Activated naive CD4-positive, alpha-beta T cell treated with anti-CD3 and anti-CD28 coated beads, Interleukin-2, amount 50 U/mL, for 16 hours (primary cell): ENCODE measurements at regions not wholly inside any gene's neighbourhood (a gene's known extent, or its start where the extent isn't known, plus 50 kb on each side); places are given as distances from the start of the nearest gene placed in this dataset.
"Not testable (repeated sequence)": the region's sequence is repeated elsewhere in the genome, so short reads cannot be mapped to it uniquely, and the experiment has no call there.

Experiments used
- DNase-seq: peaks from one replicate; pipeline ENCODE4 v3.0.0-alpha.2; 2020

DNA sequence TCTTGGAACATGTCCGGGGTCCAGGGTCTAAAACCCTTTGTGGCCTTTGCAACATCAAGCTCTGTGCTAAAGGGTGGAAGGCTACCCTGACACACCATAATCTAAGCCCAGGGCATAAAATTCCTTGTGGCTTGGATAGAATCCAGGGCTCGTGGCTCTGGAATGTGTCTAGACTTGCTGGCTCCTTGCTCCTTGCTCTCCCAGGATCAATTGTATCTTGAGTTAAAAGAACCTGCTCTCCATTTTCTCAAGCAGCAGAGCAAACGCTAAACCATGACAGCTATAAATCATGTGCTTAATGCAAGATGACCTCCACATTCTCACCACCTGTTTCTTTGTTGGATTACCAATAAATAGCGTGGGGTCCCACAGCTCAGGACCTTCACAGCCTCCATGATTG, 1140.9 kb upstream of the TMPRSS15 start:
- not testable (repeated sequence) for DNase-seq

DNA sequence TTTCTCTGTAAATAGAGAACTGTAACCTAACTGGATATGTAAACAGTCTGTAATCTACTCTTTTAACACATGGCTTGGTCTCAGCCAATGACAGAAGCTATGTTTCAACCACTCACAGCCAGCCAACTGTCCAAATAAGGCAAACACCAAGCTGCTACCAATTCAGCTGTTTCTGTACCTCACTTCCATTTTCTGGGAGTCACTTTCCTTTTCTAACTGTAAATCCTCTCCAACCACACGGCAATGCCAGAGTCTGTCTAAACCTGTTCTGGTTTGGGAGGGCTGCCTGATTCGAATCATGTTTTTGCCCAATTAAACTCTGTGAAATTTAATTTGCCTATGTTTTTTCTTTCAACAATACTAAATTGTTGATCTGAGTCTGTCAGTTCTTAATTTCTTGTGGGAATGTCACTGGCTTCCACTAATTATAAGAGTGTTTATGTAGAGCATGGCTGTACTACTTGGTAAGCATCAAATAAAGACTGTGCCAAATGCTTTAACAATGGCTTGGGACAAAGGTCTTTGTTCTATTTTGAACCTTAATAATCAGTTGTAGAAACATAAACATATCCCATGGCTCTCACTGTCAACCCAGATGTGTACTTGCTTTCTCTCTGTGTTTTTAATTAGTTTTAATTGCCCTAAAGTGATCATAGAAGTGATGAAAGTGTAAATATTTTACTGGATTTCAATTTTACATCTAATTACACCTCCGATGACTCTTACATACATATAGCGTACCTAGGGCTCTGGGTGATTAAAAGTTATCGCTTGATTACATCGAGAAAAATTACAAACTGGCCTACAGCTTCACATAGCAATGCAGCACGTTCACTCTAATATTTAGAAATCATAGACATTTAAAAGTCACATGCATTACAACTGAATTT, 1144.6 kb upstream of the TMPRSS15 start:
- no peak for DNase-seq

DNA sequence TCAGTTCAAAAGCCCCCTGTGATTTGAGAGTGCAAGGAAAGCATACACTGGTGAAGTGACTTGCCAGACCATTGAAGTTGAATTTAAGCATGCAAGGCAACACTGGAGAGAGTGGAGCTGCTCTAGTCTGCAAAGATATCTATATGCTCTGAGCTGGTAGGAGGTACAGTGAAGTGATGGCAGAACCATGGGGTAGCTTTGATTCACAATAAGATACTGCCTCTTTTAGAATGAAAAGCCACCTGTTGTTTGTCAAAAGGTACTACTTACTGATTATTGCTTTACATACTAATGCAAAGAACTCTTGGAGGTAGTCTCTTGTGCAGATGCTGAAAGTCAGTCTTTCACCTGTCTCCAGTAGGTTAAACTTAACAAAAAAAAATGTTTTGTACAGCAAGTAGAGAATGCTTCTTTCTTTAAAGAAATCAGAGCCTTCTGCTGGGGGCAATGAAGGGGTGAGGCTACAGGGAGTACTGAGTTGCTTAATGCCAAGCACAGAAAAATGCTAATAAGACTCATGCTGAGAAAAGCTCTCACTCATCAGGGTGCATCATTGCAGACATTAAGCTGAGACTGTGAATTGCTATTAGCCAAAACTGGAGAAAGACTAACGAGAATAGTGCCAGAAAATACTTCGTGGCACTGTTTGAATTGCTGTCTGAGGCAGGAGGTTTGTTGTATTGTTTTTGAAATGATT, 1150.5 kb upstream of the TMPRSS15 start:
- DNase-seq = no peak

DNA sequence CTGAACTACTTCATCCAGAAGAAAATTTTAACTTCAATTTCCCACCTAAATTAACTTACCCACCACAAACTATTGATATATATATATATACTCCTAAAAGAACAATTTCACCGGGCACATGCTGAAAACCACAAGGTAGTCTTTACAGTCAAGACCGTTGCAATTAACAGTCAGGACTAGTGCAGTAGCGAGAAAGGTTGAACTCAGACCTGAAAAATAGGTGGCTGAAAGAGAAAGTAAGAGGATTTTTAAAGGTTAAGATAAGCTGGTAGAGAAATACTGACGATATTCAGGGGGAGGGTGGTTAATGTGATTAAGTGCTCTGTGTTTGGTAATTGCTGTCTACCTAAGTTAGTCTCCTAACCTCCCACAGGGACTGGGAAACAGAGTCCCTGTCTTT, 1153.5 kb upstream of the TMPRSS15 start:
- DNase-seq = no peak

DNA sequence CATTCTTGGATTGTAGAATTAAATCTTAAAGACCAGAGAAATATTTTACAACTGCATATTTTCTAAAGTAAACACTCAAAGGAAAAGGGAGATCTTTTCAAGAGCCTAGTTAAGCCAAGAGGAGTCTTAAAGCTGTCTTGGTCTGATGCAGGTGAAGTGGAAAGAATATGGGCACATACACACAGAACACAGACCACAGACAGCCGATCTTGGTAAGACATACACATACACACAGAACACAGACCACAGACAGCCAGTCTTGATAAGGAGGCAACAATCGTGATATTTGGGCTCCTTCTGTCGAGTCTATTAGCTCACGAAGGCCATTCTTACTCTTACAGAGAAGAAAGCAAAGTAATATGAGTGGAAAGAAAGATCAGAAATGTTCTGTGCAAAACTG, 1153.9 kb upstream of the TMPRSS15 start:
- DNase-seq = no peak

DNA sequence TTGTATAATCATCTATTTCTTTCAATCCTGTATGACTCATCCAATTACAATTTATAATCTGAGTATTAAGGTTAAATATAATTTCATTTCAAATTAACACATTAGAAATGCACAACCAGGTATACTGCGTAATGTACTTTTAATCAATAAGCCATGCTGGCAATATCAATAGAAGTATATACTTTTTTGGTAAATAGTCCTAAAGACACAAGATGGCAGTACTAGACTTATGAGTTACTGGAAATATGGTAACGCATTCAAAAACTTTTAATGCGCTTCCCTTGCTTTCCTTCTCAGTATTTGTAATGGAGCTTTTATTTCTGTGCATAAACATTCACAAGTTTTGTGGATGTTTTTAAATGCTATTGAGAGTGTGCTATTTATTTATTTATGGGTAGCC, 1162.0 kb upstream of the TMPRSS15 start:
- DNase-seq = no peak

DNA sequence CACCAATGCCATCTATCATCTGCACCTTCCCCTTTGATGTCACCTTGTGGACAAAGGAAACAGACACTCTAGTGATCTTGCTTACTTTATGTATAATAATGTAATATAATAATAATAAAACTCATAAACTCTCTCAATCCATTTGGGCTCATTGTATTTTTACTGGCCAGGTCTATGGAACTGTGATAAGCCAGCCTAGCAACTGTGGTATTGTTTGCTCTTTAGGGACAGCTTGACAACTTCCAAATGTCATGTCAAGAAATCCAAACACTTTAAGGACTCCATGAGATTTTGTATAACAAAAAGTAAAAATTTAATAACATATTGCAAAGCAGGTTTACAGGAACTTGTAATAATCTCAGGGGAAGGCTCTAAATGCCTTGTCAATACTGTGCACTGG, 1163.4 kb upstream of the TMPRSS15 start:
- no peak for DNase-seq

DNA sequence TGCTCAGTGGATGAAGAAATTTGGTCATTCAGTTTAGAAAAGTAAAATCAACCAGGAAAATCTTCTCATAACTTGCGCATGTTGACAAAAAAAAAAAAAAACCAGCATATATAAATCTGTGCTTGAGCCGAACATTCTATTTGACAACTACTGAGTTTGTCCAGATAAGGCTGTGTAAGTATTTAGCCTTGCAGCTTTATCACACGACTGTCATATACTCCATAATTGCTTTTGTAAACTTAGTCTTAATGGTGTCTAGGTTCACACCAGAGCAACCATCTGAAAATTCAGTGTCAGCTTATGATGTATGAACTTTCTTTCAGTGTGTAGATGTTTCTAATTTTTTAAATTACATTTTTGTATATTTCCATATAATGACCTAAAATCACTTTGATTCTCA, 1173.8 kb upstream of the TMPRSS15 start:
- DNase-seq = no peak

DNA sequence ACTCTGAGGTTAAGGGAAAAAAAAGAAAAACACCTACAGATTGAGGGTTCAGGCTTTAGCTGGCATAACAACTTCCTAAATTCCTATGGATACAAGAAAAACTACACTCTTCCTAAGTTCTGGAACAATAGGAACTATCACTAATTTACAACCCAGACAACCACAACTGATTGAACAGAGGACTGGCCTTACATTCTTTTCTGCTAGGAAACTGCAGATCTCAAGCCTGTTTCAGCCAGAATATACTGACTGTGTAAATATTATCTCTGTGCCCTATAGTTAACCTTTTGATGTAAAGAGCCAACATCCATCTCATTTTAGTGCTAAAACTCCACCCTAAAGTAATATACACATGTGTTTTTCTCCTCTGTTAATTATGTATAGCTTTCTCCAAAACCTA, 1186.5 kb upstream of the TMPRSS15 start:
- DNase-seq = no peak

DNA sequence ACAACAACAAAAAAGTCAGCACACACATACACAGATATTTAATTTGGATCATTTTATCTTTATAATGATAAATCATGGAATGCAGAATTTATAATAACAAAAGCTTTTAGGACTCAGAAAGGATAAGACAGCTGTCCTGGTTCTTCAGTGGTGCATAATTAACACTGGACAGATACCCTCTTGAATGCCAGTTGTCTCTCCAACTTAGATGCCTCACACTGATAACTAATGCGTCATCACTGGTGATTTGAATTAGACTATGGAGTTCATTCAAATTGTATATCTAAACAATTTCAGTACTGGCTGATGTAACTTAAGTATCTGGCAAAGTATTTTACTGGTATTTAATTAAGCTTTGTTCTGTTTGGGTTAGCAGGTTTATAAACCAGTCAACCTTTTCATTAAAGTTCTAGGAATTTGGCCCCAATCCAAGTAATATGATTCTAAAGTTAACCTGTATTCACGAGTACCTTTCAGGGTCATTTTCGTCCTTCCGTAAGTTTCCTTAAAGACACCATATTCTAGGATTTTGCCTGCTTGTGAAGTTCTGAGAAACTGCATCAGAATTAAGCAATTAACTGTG, 1199.5 kb upstream of the TMPRSS15 start:
- DNase-seq = no peak

DNA sequence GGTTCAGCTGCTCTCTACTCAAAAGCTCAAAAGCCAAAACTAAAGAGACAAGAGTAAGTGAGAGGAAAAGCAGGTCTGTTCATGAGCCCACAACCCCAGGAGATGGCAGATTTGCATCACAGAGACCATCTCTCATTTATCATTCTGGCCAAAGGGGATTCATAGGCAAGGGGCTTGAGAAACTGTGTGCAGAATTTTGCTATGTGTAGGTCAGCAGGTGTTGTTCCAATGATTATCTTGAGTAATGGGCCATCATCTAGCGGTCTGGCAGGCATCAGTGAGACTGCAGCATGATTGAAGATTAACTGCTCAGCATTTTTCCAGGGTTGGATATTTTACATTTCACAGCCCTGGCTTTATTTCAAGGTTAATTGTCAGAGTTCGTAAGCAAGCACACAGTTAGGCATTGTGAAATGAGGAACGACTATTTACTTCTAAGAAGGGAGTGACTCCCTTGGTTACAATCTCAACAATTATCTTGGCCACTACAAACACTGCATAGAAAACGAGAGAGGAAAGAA, 1204.6 kb upstream of the TMPRSS15 start:
- DNase-seq = no peak

DNA sequence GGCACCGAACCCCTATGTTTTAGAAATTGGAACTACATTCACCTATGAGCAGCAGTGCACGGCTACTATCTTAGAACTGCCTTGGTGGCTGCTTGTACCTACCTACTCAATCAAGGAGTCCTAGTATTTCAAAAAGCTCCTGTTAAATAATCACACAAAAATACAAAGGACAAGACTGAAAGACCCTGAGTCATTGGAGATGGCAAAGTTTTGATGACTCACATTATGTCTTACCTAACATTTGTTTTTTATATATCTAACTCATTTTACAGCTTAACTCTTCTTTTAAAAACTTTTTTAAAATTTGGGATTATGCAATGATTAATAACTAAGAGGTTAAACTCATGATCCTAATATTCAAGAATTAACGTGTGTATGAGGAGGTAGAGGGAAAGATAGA, 1206.0 kb upstream of the TMPRSS15 start:
- DNase-seq = no peak

DNA sequence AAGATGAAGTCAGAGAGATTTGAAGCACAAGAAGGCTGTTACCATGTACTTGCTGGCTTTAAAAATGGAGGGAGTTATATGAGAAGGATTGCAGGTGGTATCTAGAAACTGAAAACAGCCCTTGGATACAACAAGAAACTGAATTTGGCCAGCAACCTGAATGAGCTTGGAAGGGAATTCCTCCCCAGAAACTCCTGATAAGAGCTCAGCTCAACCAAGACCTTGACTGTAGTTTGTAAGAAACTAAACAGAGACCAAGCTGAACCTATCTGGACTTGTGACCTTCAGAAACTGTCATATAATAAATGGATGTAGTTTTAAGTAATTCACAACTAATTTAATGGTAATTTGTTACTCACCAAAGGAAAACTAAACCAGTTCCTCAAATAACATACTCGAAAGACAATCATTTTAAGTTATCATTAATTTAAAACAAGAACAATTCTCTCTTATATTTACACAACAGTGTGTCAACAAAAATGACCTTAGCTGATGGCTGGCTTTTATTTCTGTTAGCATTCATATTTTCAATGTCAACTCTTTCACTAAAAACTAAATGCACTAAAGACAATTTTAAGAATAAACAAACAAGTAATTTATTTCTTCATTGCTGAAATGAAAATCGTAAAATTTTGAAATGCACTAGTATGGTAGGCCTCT, 1218.4 kb upstream of the TMPRSS15 start:
- DNase-seq = no peak

DNA sequence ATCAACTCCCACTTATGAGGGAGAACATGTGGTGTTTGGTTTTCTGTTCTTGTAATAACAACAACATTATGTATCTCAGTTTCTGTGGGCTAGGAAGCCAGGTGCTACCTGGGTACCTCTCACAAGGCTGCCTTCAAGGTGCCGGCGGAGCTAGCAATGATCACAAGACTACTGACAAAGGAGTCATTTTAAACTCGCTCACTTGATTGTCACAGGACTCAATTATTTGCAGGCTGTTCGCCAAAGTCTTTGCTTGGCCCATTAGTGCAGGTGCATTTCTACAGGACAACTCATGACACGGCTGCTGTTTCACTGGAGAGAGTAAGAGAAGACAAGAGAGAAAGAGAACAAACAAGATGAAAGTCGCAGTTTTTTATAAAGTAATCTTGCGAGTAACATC, 1237.4 kb upstream of the TMPRSS15 start:
- no peak for DNase-seq

DNA sequence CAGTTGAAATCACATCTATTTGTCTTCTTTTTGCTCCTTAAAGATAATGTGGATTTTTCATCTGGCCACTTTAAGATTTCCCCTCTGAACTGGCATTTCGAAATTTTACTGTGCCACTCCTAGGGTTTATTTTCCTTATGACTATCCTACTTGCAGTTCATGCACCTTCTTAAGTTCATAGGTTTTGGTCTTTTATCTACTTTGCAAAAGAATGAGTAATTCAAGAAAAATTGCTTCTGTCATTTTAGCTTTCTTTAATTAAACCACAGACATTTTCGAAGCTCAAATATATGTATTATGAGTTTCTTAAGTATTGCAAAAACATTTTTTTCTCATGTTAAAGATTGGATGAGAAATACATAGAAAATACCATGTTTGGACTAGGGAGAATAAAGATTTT, 1244.8 kb upstream of the TMPRSS15 start:
- no peak for DNase-seq

DNA sequence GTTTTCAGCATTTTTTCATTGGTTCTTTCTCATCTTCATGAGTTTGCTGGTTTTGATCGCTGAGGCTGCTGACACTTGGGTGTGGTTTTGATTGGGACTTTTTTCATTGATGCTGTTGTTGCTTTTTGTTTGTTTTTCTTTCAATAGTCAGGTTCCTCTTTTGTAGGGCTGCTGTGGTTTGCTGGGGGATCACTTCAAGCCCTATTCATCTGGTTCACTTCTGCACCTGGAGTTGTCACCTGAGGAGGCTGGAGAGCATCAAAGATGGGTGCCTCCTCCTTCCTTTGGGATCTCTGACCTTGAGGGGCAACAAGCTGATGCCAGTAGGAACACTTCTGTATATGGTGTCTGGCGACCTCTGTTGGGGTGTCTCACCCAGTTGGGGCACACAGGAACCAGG, 1279.9 kb upstream of the TMPRSS15 start:
- DNase-seq = no peak

DNA sequence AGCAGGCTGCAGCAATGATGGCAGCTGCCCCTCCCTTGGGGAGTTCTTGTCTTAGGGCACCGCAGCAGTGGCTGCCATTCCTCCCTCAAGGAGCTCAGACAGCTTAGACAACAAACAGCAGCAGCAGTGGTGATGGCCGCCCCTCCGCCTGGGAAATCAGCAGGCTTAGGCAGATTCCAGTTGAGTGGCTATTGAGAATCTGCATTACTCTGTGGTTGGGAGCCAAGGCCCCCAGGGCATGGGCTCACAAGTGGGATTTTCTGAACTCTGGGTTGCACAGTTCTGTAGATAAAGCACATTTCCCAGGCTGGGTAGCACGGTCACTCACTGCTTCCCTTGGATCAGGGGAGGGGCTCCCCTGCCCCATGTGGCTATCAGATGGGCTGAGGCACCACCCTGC, 1280.7 kb upstream of the TMPRSS15 start:
- no peak for DNase-seq

DNA sequence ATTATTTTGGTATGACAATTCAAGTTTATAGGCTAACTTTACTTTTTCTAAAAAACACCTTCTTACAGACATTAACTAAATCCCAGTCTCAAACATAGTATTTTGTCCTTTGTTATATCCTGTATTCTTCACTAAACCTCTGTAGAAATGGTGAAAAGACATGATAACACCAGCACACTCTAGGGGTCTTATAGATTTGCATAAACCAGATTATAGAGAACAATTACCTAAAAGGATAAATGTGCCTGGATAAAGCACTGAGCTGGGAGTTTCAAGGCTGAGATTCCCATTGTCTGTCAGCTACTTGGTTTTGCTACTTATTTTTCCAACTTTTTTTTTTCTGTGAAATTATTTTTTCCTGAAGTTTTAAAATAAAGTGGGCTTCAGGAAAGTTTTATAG, 1288.6 kb upstream of the TMPRSS15 start:
- no peak for DNase-seq

DNA sequence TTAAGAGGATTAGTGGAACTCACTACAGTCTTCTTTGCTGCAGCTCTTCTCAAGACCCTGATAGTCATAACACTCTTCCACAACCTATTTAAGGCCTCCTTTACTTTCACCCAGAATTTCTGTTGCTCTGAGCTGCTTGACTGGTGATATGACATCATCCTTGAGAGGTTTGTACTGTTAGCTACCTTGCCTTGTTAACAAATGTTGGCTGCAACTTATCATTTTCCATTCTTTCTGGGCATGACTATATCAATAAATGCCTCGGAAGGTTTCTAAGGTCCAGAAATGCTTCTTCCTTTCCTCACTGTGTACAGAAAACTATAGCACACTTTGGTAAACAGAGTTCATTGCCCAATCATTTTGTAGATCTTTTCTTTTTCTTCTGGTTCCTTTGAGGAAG, 1292.2 kb upstream of the TMPRSS15 start:
- no peak for DNase-seq

DNA sequence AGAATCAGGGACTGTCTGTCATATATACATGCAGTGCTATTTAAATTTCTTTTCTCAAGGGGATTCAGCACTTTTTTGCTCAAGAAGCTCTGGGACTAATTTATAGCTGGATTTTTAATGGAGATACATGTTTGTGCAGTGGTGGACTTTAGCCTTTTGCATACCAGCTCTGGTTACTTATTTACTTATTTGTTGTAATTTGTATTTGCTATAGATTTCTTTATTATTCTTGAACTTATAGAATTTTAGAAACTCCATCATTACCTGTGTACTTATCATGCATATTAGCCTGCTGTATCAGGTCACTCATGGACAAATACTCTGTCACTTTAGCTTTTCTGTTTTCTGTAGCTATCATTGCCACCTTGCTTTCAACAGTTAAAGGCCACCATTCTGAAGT, 1296.9 kb upstream of the TMPRSS15 start:
- no peak for DNase-seq

DNA sequence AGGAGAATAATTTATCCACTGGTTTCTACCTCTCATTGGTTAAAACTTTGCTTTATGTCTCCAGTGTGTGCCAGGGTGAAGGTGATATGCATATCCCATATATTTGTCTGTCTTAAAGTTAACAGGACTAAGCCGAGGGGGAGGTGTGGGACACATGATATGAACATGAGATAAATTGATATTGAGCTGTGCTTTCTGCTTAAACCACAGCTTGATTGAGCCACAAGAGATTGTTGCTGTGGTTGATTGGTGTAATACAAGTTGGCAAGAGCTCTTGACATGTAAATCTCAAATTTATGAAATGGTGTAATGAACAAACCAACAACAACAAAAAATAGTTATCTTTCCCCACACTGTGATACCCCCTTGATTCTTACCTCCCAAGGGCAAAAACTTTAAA, 1295.5 kb upstream of the NCAM2 start:
- no peak for DNase-seq

DNA sequence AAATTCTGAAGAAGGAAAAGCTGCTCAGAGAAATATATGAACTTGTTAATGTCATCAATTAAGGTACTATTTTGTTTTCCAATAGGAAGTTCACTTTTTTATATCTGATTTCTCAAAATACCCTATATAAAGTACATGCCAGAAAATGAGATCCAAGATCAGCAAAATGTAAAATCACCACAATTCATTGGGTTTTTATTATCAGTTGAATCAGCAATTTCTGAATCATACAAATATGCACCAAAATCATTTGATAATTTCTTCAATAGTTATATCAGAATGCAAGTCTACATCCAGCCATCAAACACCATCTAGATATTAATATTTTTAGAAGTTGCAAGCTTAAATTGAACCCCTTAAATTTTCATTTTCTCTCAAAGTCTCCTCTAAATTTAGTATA, 1293.4 kb upstream of the NCAM2 start:
- no peak for DNase-seq

DNA sequence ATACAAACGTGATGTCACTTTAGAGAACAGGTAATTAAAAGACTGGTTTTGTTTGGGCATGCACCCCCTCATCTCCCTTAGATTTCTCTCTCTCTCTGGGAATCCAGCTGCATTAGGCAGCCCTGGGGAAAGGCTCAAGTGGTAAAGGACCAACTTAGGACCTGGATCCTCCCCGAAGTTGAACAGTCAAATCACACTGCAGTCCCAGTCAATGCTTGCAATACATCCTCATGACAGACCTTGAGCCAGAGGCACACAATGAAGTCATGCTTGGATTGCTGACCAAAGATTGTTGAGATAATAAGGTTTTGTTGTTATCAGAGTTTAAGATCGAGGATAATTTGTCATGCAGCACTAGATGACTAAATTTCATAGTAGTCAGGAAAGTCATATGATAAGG, 1285.8 kb upstream of the NCAM2 start:
- DNase-seq = no peak
